Stimulated activated CD4-positive, alpha-beta T cell treated with anti-CD3 and anti-CD28 coated beads, TNF-alpha, amount 100 ng/mL, for 24 hours (primary cell): ENCODE measurements at regions not wholly inside any gene's neighbourhood (a gene's known extent, or its start where the extent isn't known, plus 50 kb on each side); places are given as distances from the start of the nearest gene placed in this dataset.
"Not testable (repeated sequence)": the region's sequence is repeated elsewhere in the genome, so short reads cannot be mapped to it uniquely, and the experiment has no call there.

Source experiments
- DNase-seq, 3 experiments: peaks; one replicate each; pipeline ENCODE4 v3.0.0-alpha.2; 2020; ENCODE audit warnings: low read depth in 3 of 3

- no peak for DNase-seq
Measured at GRCh38 chrX:106220177-106220576, 52.1 kb downstream of the PWWP3B start.

DNA sequence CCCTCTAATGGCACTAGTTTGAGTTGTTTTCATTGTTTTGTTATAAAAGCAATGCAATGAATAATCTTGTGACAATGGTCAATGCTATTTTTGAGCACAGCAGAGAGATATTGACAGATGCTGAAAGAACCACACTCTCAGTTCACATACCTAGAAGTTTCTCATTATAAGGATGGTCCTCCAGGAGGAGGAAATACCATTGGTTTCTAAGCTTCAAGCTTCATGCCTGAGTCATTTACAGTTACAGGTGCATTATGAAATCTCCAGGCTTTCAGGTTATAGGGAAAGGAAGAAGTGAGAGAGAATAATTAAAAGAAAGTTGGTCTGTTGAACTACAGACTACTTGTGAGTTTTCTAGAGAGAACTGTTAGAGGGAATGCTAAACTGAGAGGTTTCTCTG is 75.3 kb downstream of the PWWP3B start:
- no peak for DNase-seq

DNA sequence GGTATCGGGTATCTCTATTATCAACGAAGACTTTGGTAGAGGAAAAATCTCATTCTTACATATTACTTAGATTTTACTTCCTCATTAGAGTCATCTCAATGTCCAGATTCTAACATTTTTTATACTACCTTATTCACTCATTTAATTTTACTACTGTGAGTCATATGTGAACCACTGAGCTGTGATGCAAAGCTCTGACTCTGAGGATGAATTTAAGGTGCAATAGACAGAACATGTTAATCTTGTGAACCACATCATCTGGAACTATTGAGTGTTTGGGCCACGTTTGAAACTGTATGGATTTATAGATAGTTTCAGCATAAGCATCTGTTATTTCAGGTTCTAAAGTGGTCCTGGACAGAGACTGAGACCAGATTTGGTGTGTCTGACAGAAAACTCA is 78.4 kb downstream of the PWWP3B start:
- DNase-seq = no peak

DNA sequence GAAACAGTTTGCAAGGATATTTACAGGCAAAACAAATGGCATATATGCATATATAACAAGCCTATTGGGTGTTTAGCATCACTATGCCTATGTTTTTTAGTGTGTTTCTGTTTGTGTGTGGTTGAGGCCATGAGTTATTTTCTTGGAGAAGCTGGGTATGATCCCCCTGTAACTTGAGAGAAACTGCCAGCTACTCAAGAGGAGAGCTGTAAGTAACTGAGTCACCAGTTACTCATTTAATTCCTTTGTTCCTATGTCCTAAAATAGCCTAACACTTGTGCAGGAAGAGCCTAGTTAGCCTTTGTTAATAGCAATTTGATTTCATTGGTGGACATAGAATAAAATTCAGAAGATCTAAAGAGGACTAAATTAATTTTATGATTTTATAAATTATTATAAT is 79.1 kb downstream of the PWWP3B start:
- no peak for DNase-seq

DNA sequence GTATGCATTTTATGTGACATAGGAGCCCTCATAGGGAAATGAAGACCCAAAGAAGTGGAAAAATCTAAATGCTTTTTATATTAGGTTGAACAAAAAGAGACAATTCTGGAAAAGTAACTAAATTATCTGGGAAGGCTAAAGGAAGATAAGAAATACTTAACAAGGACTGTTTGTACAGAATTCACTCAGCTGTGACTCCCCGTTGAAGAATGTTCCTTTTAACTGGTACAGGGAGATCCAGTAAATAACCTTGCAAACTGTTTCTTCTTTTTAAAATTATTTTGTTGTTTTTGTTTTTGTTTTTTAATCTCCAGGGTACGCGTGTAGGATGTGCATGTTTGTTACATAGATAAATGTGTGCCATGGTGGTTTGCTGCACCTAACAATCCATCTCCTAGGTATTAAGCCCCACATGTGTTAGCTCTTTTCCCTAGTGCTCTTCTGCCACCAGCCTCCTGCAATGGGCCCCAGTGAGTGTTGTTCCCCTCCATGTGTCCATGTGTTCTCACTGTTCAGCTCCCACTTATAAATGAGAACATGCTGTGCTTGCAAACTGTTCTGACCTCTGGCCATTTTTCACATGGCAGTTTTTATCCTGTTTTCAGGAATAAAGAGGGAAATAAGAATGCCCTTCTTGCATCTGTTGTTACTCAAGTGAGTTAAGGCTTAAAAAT is 81.7 kb downstream of the PWWP3B start:
- DNase-seq = no peak

DNA sequence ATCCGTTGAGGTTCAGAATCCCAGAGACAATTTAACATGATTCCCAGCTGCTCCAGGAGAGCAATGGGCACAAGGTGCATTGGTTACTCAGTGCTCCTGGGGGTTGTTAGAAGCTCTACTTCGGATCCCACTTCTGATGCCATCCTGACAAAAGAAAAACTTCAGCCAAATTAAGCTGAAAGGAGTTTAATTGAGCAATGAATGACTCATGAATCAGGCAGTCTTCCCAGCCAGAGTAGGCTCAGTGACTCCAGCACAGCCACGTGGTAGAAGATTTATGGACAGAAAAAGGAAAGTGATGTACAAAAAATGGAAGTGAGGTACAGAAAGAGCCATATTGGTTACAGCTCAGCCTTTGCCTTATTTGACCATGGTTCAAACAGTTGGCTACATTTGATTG is 95.7 kb downstream of the PWWP3B start:
- no peak for DNase-seq

GRCh38 chrX:106273947-106274587 is 106.0 kb downstream of the PWWP3B start:
- not testable (repeated sequence) for DNase-seq

DNA sequence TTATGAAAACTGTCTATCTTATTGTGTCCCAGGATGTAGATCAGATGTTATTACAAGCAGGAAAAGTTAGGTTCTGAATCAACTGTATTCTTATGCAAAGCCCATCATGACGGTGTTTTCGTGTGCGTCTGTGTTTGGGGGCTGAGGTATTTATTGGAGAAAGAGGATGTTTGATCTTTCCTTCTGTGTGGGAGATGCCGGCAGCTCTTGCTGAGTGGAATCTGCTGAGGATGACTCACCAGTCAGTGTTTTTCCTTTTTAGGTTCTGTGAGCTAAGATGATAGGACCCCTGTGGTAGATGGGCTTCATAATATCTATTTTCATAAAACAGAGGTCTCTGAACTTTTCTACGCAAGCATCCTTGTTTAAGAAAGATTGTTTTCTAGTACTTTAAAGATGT is 107.1 kb downstream of the PWWP3B start:
- not testable (repeated sequence) for DNase-seq

- DNase-seq = no peak
Measured at GRCh38 chrX:106278951-106279350, 110.8 kb downstream of the PWWP3B start.

DNA sequence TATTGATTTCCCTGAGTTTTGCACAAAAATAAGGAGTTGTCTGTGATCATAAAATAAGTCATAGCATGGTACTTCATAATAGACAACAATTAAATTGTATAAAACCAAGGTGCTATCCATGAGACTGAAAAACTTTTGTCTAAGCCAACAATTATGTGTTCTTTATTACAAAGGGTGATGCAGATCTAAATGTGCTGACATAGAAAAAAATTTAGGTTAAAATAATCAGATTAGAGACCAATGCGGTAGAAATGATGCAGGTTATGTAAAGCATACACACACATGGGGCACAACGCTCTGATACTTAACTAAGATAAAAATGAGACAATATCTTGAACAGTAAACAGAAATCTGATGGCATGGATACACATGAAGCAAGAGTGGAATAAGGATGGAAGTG is 113.3 kb downstream of the PWWP3B start:
- DNase-seq = no peak

DNA sequence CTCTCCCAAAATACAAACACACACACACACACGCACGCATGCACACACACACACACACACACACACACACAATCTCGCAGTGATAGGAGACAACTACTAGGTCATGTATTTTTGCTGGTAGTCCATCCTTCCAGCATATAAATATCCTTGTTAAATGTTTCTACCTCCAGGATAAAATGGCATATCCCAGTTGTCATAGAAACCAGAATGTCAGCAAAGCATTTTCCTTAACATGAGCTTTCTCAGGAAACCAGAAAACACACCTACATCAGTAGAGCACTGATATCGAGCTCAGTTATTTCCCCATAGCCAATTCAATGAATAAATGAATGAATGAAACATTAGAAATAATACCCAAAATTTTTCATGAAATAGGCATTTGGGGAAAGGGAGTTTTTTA is 115.7 kb downstream of the PWWP3B start:
- DNase-seq = no peak

DNA sequence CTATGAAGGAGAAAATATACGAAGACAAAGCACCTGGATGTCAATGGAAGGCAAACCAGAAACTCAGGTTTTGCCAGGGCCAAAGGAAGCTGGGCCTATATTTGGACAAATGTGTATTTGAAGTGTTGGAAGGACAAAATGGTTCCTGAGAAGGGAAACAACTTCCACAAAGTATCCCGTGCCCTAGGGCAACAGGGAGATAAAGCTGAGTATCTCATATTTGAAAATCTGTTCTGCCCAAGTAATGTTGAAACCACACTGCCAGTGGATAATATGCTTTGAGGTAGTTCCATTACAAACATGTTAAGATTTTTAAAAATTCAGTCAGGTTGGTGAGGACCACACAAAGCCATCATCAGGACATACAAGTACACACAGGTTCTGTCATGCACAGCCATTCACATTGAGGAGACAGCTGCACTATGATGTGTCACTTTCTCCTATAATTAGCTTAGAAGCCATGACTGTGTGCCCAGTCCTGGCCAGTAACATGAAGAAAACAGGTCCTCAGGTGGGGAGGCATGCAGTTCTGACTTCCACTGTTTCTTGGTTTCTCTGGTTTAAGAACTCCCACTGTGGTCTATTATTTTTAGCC is 116.4 kb downstream of the PWWP3B start:
- no peak for DNase-seq

DNA sequence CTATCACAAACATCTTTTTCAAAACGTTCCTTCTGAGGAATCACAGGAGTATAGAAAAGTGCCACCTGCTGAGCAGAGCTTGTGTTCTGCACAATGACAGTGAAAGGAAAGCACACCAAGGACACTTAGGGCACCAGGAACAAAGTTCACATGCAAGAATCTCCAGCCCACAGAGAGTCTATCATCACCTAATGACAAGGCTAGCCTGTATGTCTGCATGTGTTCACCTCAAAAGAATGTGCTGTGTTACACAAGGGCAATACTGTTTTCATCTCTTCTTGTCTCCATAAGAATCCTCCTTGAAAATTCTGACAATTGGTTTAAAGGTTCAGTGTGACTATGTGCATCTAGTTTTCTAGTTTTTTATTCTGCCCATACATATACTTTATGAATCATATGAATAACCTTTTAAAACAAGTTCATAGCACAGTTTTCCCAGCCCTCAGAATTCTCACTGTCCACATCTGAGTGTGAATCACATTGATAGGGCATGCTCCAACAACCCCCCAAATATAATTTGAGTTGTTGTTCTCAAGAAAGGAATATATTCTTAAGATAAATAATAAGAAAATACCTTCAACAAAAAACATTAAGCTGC is 118.0 kb downstream of the PWWP3B start:
- no peak for DNase-seq

DNA sequence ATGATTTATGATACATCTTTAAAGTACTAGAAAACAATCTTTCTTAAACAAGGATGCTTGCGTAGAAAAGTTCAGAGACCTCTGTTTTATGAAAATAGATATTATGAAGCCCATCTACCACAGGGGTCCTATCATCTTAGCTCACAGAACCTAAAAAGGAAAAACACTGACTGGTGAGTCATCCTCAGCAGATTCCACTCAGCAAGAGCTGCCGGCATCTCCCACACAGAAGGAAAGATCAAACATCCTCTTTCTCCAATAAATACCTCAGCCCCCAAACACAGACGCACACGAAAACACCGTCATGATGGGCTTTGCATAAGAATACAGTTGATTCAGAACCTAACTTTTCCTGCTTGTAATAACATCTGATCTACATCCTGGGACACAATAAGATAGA is 122.7 kb downstream of the PWWP3B start:
- not testable (repeated sequence) for DNase-seq

GRCh38 chrX:106291779-106292390 is 123.8 kb downstream of the PWWP3B start:
- DNase-seq = not testable (repeated sequence)

- no peak for DNase-seq
Measured at GRCh38 chrX:106300239-106300638, 132.1 kb downstream of the PWWP3B start.

DNA sequence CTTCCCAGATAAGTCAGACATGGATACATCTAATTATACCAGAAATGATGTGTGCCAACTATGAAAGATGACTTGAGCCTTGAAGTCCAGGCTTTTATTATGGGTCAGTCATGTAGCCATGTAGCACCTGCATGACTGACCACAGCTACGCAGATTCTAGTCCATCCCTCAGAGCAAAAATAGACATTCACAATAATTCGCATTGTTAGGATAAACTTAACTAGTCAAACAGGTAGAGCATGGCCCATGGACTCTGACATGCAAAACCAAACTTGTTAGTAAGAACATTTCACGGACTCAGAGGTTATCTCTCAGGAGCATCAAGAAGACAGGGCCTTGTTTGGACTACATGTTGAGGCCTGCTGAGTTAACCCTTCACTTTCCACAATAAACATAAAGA is 132.6 kb downstream of the PWWP3B start:
- no peak for DNase-seq

DNA sequence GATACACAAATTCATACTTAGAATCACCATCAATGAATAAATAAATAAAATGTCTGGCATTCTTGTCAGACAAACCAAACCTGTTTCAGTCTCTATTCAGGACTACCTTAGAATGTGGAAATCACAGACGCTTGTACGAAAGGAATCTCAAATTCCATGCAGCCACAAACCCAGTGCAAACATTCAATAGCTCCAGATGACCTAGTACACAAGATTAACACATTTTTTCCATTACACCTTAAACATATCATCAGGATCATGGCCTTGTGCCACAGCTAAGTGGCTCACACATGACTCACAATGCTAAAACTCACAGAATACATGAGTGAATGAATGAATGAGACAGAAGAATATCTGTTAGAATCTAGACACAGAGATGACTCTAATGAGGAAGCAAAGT is 134.2 kb downstream of the PWWP3B start:
- no peak for DNase-seq

DNA sequence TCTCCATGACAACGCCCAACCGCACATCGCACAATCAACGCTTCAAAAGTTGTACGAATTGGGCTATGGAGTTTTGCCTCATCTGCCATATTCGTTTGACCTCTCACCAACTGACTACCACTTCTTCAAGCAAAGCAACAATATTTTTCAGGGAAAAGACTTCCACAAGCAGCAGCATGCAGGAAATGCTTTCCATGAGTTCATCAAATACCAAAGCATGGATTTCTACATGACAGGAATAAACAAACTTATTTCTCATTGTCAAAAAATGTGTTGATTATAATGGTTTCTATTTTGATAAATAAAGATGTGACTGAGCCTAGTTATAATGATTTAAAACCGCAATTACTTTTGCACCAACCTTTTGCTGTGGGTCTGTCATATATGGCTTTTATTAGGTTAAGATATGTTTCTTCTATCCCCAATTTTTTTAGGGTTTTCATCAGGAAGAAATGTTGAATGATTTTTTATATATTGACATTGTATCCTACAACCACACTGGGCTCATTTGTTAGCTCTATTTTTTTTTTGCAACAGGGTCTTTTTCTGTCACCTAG is 138.4 kb downstream of the PWWP3B start:
- no peak for DNase-seq

- no peak for DNase-seq
Measured at GRCh38 chrX:106323357-106323756, 155.3 kb downstream of the PWWP3B start.

DNA sequence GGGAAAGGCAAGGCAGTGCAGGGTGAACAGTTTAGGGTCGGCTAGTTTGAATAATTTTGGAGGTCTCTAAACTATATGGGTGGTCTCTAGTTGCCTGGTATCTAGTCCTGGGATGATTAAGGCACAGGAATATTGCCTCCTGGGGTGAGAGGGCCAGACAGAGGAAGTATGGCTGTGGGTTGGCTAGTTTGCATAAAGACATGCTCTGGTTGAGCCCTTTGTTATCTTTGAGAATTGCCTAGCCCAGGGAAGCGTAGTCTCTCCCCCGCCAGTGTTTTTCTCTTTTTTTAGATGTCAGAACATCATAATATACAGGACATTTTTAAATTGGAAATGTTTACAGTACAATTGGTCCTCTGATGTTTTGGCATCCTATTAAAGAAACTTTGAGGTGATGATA is 163.5 kb downstream of the PWWP3B start:
- DNase-seq = no peak

DNA sequence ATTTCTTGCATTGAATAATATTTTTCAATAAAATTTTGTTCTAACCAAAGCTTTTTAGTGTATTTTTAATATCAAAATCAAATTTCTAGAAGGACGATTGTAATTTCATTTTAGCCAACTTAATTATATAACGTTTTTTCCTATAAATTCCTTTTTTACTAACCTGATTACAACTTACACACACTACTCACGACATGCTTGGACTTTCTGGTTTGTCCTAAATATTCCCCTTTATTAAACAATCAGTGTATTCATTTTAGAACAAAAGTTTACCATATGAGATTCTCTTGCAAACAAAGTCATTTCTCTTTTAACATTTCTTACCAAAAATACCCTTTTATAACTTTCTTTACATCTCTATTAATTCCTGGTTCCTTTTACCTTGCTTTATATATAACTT is 173.7 kb downstream of the PWWP3B start:
- DNase-seq = no peak
